ENCODE measurements at regions not wholly inside any gene's neighbourhood (a gene's known extent, or its start where the extent isn't known, plus 50 kb on each side); places are given as distances from the start of the nearest gene placed in this dataset.

DNA sequence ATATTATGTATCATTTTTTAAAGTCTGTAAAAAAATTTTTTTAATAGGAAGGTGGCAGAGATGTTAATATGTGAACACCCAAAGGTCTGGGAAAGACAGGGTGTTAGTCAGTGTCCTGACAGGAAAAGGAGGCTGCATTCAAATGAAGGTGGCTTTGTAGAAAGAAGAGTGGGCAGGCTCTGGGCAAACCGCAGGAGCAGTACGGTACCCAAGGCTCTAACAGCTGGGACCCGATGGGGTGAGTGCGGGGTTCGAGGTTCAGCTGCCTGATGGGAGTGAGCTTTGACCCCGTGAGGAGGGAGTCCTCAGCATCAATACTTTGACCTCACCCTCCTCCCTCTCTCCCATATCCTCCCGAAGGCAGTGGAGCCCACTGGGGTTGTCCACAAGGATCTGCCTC is 142.5 kb downstream of the C11orf91 start:
- Histone ChIP-seq H3K27me3 (peaks cover 20% of the 10 kb centered on the region), H3K4me3 (ENCODE audit: low read depth in 1 of 2, low read length in 1 of 2) (no peak overlapping the region), H3K36me3 (no peaks in the 10 kb centered on the region), H3K9me3 (no peaks in the 10 kb centered on the region), H3K4me1 (ENCODE audit: control insufficient read depth in 1 of 2, insufficient read depth in 1 of 2, low read depth in 1 of 2, low read length in 1 of 2) (no peaks in the 10 kb centered on the region), H3K27ac (no peak overlapping the region)
- TF ChIP-seq, protein P1, sequence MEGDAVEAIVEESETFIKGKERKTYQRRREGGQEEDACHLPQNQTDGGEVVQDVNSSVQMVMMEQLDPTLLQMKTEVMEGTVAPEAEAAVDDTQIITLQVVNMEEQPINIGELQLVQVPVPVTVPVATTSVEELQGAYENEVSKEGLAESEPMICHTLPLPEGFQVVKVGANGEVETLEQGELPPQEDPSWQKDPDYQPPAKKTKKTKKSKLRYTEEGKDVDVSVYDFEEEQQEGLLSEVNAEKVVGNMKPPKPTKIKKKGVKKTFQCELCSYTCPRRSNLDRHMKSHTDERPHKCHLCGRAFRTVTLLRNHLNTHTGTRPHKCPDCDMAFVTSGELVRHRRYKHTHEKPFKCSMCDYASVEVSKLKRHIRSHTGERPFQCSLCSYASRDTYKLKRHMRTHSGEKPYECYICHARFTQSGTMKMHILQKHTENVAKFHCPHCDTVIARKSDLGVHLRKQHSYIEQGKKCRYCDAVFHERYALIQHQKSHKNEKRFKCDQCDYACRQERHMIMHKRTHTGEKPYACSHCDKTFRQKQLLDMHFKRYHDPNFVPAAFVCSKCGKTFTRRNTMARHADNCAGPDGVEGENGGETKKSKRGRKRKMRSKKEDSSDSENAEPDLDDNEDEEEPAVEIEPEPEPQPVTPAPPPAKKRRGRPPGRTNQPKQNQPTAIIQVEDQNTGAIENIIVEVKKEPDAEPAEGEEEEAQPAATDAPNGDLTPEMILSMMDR (IDR thresholded peaks at IDR 0.05) = no peak

DNA sequence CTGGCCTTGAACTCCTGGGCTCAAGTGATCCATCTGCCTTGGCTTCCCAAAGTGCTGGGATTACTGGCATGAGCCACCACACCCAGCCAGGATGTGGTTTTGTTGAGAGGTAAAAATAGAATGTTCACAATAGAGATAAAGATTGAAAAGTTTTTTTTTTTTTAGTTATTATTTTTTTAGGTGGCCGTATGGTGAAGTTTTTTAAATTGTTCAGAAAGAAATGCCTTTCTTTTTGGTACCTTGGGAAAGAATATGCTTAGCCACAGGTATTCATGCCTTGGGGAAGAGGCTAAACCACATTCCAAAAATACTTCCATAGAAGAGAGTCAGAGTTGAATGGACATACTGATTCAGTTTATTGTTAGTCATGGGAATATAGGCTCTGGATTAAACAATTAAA is 143.4 kb downstream of the C11orf91 start:
- TF ChIP-seq, protein P1 (IDR thresholded peaks at IDR 0.05) = no peak
- H3K4me1 ChIP-seq (ENCODE audit: control insufficient read depth in 1 of 2, insufficient read depth in 1 of 2, low read depth in 1 of 2, low read length in 1 of 2) = no peaks in the 10 kb centered on the region
- H3K27me3 ChIP-seq = peaks cover 21% of the 10 kb centered on the region
- H3K9me3 ChIP-seq = no peaks in the 10 kb centered on the region
- H3K4me3 ChIP-seq (ENCODE audit: low read depth in 1 of 2, low read length in 1 of 2) = no peak overlapping the region
- H3K27ac ChIP-seq = no peak overlapping the region
- H3K36me3 ChIP-seq = no peaks in the 10 kb centered on the region

DNA sequence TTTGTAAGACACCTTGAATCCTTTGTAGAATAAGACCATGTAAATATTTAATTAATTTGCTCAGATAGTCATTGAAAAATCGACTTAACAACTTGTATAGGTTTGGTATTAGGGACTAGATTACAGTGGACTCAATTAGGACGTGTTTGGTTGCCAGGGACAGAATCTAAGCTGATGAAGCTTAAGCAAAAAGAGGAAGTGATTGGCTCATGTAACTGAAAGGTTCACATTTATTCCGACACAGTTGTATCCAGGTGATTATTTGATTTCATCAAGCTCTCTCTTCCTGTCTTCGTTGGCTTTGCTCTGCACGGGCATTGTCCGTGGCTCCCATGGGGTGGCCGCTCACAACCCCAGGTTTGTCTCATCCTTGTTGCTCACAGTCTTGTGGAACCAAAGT is 146.4 kb downstream of the C11orf91 start:
- TF ChIP-seq, protein P1 (IDR thresholded peaks at IDR 0.05) = no peak
- no peaks in the 10 kb centered on the region for H3K9me3 ChIP-seq
- peaks cover 3 to 5% of the 10 kb centered on the region in 2 experiments for H3K4me1 ChIP-seq (ENCODE audit: control insufficient read depth in 1 of 2, insufficient read depth in 1 of 2, low read depth in 1 of 2, low read length in 1 of 2)
- no peaks in the 10 kb centered on the region for H3K36me3 ChIP-seq
- H3K27ac ChIP-seq = no peak overlapping the region
- no peak overlapping the region for H3K4me3 ChIP-seq (ENCODE audit: low read depth in 1 of 2, low read length in 1 of 2)
- H3K27me3 ChIP-seq = peaks cover 35% of the 10 kb centered on the region

DNA sequence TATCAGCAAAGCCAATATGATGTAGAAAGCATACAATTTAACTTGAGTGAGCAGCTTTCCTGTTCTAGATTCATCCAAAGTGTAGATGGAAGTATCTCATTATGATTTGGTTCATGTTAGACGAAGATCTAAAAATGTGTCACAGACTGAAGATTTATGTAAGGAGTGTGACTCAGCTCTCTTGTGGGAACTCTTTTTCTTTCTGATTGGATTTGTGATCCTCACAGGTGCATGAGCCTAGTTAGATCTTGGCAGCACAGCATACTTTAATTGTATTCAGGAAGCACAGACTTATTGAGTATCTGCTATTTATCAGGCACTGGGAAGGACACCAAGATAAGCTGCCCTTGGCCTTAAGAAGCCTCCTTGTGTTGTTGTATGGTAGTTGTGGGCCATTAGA is 147.1 kb downstream of the C11orf91 start:
- peaks cover 4 to 10% of the 10 kb centered on the region in 2 experiments for H3K4me1 ChIP-seq (ENCODE audit: control insufficient read depth in 1 of 2, insufficient read depth in 1 of 2, low read depth in 1 of 2, low read length in 1 of 2)
- TF ChIP-seq, protein P1 (IDR thresholded peaks at IDR 0.05) = no peak
- no peak overlapping the region for H3K4me3 ChIP-seq (ENCODE audit: low read depth in 1 of 2, low read length in 1 of 2)
- no peaks in the 10 kb centered on the region for H3K36me3 ChIP-seq
- H3K27ac ChIP-seq = no peak overlapping the region
- peaks cover 35% of the 10 kb centered on the region for H3K27me3 ChIP-seq
- H3K9me3 ChIP-seq = no peaks in the 10 kb centered on the region

DNA sequence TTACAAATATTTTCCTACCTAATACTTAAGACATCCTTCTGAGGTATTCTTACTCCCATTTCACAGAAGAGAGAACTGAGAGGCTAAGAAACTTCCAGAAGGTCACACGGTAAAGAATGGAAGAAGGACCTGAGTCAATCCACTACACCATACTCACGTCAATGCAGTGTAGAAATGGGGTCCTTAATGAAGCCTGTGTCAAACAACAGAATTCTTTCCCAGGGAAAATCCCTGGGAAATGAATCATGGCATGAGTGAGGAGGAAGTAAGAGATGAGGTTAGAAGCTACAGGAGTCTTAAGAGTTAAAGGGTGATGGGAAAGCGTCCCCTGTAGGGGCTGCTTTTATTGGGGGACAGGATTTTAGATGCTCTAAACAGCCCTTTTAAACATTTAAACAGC is 147.9 kb downstream of the C11orf91 start:
- TF ChIP-seq, protein P1 (IDR thresholded peaks at IDR 0.05) = no peak
- no peak overlapping the region for H3K4me3 ChIP-seq (ENCODE audit: low read depth in 1 of 2, low read length in 1 of 2)
- peaks cover 28% of the 10 kb centered on the region for H3K27me3 ChIP-seq
- H3K9me3 ChIP-seq = no peaks in the 10 kb centered on the region
- H3K36me3 ChIP-seq = no peaks in the 10 kb centered on the region
- peaks cover 4 to 17% of the 10 kb centered on the region in 2 experiments for H3K4me1 ChIP-seq (ENCODE audit: control insufficient read depth in 1 of 2, insufficient read depth in 1 of 2, low read depth in 1 of 2, low read length in 1 of 2)
- H3K27ac ChIP-seq = no peak overlapping the region

DNA sequence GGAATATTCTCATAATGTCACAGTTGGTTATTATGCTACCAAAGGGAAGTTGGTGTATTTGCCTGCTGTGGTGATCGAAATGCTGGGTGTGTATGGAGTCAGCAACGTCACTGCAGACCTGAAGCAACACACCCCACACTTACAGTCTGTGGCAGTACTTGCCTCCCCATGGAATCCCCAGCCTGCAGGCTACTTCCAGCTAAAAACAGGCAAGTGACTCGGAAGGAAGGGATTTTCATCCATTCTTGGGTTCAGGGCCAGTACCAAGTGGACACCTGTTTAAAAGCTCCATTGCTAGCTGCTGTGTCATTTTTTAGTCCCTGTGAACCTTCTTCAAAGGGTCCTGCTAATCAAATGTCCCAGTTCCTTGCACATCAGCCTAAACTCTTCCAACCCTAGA is 149.6 kb downstream of the C11orf91 start:
- TF ChIP-seq, protein P1 (IDR thresholded peaks at IDR 0.05) = no peak

More for the DNA sequence above, 149.6 kb downstream of the C11orf91 start:
- Histone ChIP-seq H3K36me3 (no peaks in the 10 kb centered on the region), H3K27me3 (peaks cover 14% of the 10 kb centered on the region), H3K9me3 (no peaks in the 10 kb centered on the region), H3K27ac (no peak overlapping the region), H3K4me3 (ENCODE audit: low read depth in 1 of 2, low read length in 1 of 2) (no peak overlapping the region), H3K4me1 (ENCODE audit: control insufficient read depth in 1 of 2, insufficient read depth in 1 of 2, low read depth in 1 of 2, low read length in 1 of 2) (peaks cover 19 to 34% of the 10 kb centered on the region in 2 experiments)
